Colonic mucosa (tissue), 4 donors: ENCODE measurements at regions not wholly inside any gene's neighbourhood (a gene's known extent, or its start where the extent isn't known, plus 50 kb on each side); places are given as distances from the start of the nearest gene placed in this dataset.

ENCODE experiments used
- DNase-seq: peaks from one replicate; pipeline ENCODE4 v3.0.0-alpha.2; 2020
- H3K27ac ChIP-seq: fragments of 200-600 bp; one replicate; pipeline ENCODE4 v1.8.0; 2021
- H3K27me3 ChIP-seq: fragments of 200-600 bp; one replicate; pipeline ENCODE4 v1.8.0; 2021
- H3K36me3 ChIP-seq: fragments of 200-600 bp; one replicate; pipeline ENCODE4 v1.8.0; 2021
- H3K4me1 ChIP-seq: fragments of 200-600 bp; one replicate; pipeline ENCODE4 v1.8.0; 2021; ENCODE audit warnings: mild to moderate bottlenecking
- H3K4me3 ChIP-seq: fragments of 200-600 bp; one replicate; pipeline ENCODE4 v1.8.0; 2021
- H3K9ac ChIP-seq, 2 donors: one replicate each; pipeline ENCODE4 v1.7.0; 2013; ENCODE audit warnings: control low read depth in 2 of 2, low read depth in 2 of 2, low read length in 2 of 2
- H3K9me3 ChIP-seq: fragments of 200-600 bp; one replicate; pipeline ENCODE4 v1.8.0; 2021
- CTCF ChIP-seq: fragments of 200-600 bp; IDR thresholded peaks from one replicate; pipeline ENCODE4 v1.8.0; 2022; ENCODE audit warnings: antibody characterized with exemption, mild to moderate bottlenecking
- intact Hi-C: fragments of 100-400 bp; cut with DNase I; formaldehyde crosslinking; loops from one replicate; pipeline ENCODE4 v1.14.1; 2022
- donor health status: healthy.
- donor health status: DM: no; HTN: no; CAD: no.
- donor health status: DM: no; HTN: no; CAD: no.

GRCh38 chr11:116124922-116125714, 620.9 kb upstream of the CADM1 start:
- no peak for DNase-seq
- Histone ChIP-seq H3K4me1 (no peaks in the 10 kb centered on the region), H3K36me3 (no peaks in the 10 kb centered on the region), H3K9me3 (no peaks in the 10 kb centered on the region), H3K27ac (no peak overlapping the region), H3K4me3 (no peak overlapping the region), H3K27me3 (no peaks in the 10 kb centered on the region), H3K9ac (no peak overlapping the region)
- TF ChIP-seq CTCF = no peak
- intact Hi-C loops = no loop called here

GRCh38 chr11:116123739-116124138, 619.5 kb upstream of the CADM1 start:
- Histone ChIP-seq H3K27ac (no peak overlapping the region), H3K4me1 (no peaks in the 10 kb centered on the region), H3K27me3 (no peaks in the 10 kb centered on the region), H3K36me3 (no peaks in the 10 kb centered on the region), H3K9ac (no peak overlapping the region), H3K4me3 (no peak overlapping the region), H3K9me3 (no peaks in the 10 kb centered on the region)
- no peak for DNase-seq
- TF ChIP-seq CTCF = no peak
- intact Hi-C loops = no loop called here

GRCh38 chr11:116122697-116123472, 618.7 kb upstream of the CADM1 start:
- no peak overlapping the region for H3K27ac ChIP-seq
- intact Hi-C loops = no loop called here
- H3K36me3 ChIP-seq = no peaks in the 10 kb centered on the region
- DNase-seq = peak; percentile 3
- no peak overlapping the region for H3K4me3 ChIP-seq
- no peaks in the 10 kb centered on the region for H3K27me3 ChIP-seq
- TF ChIP-seq CTCF = no peak
- no peak overlapping the region for H3K9ac ChIP-seq
- no peaks in the 10 kb centered on the region for H3K9me3 ChIP-seq
- no peaks in the 10 kb centered on the region for H3K4me1 ChIP-seq

- no peak overlapping the region for H3K4me3 ChIP-seq
- H3K9me3 ChIP-seq = no peaks in the 10 kb centered on the region
- no peaks in the 10 kb centered on the region for H3K27me3 ChIP-seq
- H3K27ac ChIP-seq = no peak overlapping the region
- H3K36me3 ChIP-seq = no peaks in the 10 kb centered on the region
- peak; percentile 6 for DNase-seq
- H3K4me1 ChIP-seq = no peaks in the 10 kb centered on the region
- TF ChIP-seq CTCF = no peak
- no peak overlapping the region for H3K9ac ChIP-seq
- intact Hi-C loops = no loop called here
These were observed 614.9 kb upstream of the CADM1 start for GRCh38 chr11:116119158-116119557.

- Histone ChIP-seq H3K27ac (no peak overlapping the region), H3K27me3 (no peaks in the 10 kb centered on the region), H3K4me3 (no peak overlapping the region), H3K9ac (no peak overlapping the region), H3K9me3 (no peaks in the 10 kb centered on the region), H3K4me1 (no peaks in the 10 kb centered on the region), H3K36me3 (no peaks in the 10 kb centered on the region)
- TF ChIP-seq CTCF = no peak
- intact Hi-C loops = no loop called here
- DNase-seq = peak; percentile 3
These were observed 613.9 kb upstream of the CADM1 start for GRCh38 chr11:116118138-116118470.
